ENCODE measurements at regions not wholly inside any gene's neighbourhood (a gene's known extent, or its start where the extent isn't known, plus 50 kb on each side); places are given as distances from the start of the nearest gene placed in this dataset.

DNA sequence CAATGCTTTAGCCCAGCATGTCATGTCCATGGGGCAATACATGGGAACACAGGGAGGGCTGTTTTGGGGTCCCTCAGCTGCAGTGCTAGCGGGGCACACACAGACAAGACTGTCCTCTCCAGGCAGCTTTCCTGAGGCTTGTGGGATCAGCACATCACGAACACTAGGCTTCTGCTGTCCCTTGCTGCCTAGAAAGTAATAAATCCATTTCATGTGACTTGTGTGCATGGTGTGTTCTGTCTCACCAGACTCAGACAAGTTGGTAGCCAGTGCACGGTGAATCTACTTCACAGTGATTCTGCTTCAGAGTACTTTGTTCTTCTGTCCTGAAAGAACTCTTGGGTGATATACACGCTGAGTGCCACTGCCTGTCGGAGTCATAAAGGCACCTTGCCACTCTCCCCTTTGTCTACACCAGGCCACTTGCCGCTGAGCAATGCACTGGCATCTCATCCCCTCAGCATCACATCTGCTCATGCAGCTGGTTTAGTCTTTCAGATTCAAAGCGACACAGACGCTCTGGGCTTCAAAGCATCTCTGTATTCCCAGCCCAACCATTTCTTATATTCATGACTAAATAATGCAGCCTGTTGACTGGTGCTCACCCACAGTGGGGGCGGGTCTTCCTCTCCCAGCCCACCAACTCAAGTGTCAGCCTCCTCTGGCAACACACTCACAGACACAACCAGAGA lies 95.2 kb upstream of the COX10 start:
- H3K4me3 ChIP-seq (ENCODE audit: control insufficient read depth, low read depth, low read length) = no peak overlapping the region
- TF ChIP-seq, protein P1, sequence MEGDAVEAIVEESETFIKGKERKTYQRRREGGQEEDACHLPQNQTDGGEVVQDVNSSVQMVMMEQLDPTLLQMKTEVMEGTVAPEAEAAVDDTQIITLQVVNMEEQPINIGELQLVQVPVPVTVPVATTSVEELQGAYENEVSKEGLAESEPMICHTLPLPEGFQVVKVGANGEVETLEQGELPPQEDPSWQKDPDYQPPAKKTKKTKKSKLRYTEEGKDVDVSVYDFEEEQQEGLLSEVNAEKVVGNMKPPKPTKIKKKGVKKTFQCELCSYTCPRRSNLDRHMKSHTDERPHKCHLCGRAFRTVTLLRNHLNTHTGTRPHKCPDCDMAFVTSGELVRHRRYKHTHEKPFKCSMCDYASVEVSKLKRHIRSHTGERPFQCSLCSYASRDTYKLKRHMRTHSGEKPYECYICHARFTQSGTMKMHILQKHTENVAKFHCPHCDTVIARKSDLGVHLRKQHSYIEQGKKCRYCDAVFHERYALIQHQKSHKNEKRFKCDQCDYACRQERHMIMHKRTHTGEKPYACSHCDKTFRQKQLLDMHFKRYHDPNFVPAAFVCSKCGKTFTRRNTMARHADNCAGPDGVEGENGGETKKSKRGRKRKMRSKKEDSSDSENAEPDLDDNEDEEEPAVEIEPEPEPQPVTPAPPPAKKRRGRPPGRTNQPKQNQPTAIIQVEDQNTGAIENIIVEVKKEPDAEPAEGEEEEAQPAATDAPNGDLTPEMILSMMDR (conservative IDR thresholded peaks at IDR 0.05; ENCODE audit: control insufficient read depth, insufficient read depth, low read depth, low read length) = no peak

DNA sequence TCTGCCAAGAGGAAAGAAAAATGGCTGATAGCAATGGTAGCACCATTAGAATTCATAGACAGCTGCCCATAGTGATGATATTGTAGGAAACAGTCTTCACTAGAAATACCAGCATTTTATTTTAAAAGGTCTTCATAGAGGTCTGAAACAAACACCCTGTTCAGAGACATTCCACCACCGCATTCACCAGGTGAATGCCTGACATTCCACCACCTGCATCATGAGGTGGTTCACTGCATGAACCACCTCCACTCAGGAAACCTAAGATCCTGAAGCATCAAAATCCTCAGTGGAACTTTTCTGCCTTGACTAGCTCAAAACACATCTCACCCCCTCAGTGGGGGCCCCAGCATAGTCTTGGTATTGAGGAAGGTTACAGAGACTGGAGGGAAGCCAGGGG lies 91.5 kb upstream of the COX10 start:
- DNase-seq (ENCODE audit: low read depth) = no peak

More for the DNA sequence above, 95.2 kb upstream of the COX10 start:
- no peak for DNase-seq (ENCODE audit: low read depth)

DNA sequence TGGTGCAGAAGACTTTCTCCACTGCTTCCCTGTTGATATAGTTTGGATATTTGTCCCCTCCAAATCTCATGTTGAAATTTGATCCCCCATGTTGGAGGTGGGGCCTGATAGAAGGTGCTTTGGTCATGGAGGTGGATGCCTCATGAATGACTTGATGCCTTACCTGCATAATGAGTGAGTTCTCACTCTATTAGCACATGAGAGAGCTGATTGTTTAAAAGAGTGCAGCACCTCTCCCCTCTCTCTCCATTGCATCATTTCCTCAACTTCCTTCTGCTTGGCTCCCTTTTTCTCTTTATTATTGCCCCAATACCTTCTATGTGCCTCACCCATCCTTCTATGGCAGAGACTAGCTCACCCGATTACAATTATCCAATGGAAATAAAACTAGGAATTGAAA lies 90.8 kb upstream of the COX10 start:
- no peak overlapping the region for H3K4me3 ChIP-seq (ENCODE audit: control insufficient read depth, low read depth, low read length)
- TF ChIP-seq, protein P1 (conservative IDR thresholded peaks at IDR 0.05; ENCODE audit: control insufficient read depth, insufficient read depth, low read depth, low read length) = no peak

More for the DNA sequence above, 91.5 kb upstream of the COX10 start:
- H3K4me3 ChIP-seq (ENCODE audit: control insufficient read depth, low read depth, low read length) = no peak overlapping the region
- TF ChIP-seq, protein P1 (conservative IDR thresholded peaks at IDR 0.05; ENCODE audit: control insufficient read depth, insufficient read depth, low read depth, low read length) = no peak

DNA sequence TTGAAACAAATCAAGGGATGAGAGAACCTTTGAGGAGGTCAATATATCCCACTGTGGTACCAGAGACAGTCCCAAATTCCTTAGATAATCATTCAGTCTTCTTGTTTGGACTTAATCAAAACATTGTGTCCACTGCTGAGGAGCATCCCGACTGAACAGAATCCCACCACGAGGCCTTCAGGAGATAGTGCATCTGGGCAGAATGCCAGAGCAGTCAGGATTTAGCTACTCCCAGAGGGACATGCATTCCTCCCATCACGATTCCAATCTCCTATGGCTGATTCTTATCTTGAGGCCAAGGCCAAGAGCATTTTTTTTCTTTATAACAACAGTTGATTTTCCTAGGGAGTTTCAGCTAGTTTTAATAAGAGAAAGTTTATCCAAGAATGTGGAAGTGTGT lies 87.4 kb upstream of the COX10 start:
- no peak overlapping the region for H3K4me3 ChIP-seq (ENCODE audit: control insufficient read depth, low read depth, low read length)
- no peak for DNase-seq (ENCODE audit: low read depth)
- TF ChIP-seq, protein P1 (conservative IDR thresholded peaks at IDR 0.05; ENCODE audit: control insufficient read depth, insufficient read depth, low read depth, low read length) = no peak

More for the DNA sequence above, 90.8 kb upstream of the COX10 start:
- DNase-seq (ENCODE audit: low read depth) = no peak

DNA sequence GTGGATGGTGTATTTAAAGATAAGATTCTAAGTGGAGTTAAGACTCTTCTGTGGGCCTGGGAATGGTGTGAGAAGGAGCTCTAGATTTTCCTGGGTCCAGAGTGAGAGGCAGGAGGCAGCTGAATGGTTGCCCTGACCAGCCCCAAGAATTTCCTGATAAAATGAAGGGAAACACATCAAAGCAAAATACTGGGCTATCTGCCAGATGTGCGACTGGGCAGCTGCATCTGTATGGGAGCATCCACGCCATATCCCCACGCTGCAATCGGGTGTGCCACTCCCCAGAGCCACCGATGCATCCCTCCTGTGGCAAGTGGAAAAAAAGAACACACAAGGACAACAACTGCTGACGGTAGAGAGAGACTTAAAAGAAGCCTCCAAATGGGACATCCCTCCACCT lies 84.3 kb upstream of the COX10 start:
- TF ChIP-seq, protein P1 (conservative IDR thresholded peaks at IDR 0.05; ENCODE audit: control insufficient read depth, insufficient read depth, low read depth, low read length) = no peak
- DNase-seq (ENCODE audit: low read depth) = no peak
- no peak overlapping the region for H3K4me3 ChIP-seq (ENCODE audit: control insufficient read depth, low read depth, low read length)

- no peak for DNase-seq (ENCODE audit: low read depth)
- H3K4me3 ChIP-seq (ENCODE audit: control insufficient read depth, low read depth, low read length) = no peak overlapping the region
- TF ChIP-seq, protein P1 (conservative IDR thresholded peaks at IDR 0.05; ENCODE audit: control insufficient read depth, insufficient read depth, low read depth, low read length) = no peak
Observed at GRCh38 chr17:13986855-13987254, 82.4 kb upstream of the COX10 start.

All from fibroblast of mammary gland (primary cell).